MV-4-11 (cell line): ENCODE measurements at regions not wholly inside any gene's neighbourhood (a gene's known extent, or its start where the extent isn't known, plus 50 kb on each side); places are given as distances from the start of the nearest gene placed in this dataset.

ENCODE experiments used
- DNase-seq: peaks from one replicate; lab custom pipeline; 2025; lab: John Stamatoyannopoulos, UW

DNA sequence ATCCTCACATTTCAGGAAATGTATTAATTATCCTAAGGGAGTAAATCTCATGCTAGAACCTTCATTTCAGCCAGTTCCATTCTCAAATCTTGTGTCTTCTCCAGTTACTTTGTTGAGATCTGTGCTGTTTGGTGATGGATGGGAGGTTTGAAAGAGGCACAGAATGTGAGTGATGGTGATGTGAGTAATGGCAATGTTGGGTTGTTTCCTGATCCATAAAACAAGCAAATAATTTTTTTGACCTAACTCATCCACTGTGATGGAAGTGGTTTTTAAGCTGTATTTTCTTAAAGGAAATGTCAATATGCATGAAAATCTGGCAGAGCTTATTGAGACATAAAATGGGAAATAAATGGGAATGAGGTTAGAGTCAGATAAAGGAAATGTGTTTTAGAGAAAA is 214.7 kb downstream of the CHRM3 start:
- DNase-seq: no peak

DNA sequence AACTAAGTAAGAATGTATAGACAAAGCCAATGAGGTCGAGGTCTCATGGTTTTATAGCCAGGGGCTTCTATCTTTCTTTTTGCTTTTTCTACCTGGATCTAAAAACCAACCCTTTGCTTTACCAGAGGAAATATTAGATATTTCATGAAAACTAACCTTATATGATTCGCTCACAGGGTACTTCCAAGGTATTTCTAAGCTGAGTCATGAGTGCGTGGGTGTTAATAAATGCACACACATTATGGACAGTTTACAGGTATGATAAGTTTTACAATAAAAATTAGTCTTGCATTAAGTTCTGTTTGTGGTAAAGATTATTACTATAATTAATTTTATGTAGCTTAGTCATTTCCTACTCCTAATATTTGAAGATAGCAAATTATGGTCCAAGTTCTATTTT is 217.2 kb downstream of the CHRM3 start:
- DNase-seq: no peak

GRCh38 chr1:239606850-239607400 is 220.6 kb downstream of the CHRM3 start:
- DNase-seq: no peak

GRCh38 chr1:239608469-239608868 is 222.1 kb downstream of the CHRM3 start:
- no peak for DNase-seq

DNA sequence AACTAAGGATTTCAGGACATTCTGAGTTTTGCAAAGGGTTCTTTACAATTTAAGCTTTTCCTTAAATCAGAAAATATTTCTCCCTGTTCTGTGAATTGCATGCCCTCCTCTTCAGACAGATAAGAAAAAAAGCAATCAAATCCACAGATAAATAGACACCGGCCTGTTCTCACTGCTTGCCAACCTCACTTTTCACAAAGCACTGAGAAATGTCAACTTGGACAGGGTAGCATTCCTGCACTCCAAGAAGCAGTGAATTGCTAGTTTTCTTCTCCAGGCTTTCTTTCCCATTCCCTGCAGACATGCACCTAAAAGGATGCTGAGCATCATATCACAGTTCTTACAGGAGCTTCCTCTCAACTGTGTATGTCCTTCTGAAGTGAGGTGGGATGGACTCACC is 226.0 kb downstream of the CHRM3 start:
- DNase-seq: no peak

DNA sequence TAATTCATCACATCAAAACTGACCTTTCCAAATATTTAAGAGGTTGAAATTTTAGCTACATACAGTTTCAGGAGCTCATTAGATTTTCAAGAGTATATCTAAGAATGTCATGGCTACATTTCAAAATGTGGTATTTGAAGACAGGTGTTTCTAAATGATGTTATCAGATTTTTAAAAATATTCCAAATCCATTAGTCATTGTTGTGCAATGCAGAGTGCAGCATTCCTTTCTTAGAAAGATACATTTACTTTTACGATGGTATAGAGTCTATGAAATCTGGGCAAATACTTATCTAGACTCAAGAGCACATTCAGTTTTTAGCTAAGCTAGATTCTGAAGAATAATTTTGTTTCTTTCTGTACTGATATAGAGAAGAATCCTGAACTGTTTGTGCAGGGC is 230.3 kb downstream of the CHRM3 start:
- DNase-seq: no peak

DNA sequence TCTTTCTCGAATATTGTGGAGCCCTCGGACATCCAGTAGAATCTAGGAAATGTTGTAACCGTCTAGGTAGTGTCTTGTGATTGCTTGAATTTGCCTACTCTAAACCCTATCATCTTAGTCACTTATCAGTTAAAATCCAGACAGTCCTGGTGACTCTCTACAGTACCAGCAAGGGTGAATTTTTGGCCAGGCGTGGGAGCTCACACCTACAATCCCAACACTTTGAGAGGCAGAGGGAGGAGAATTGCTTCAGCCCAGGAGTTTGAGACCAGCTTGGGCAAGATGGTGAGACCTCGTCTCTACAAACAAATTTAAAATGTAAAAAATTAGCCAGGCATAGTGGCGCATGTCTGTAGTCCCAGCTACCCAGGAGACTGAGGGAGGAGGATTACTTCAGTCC is 230.9 kb downstream of the CHRM3 start:
- DNase-seq: no peak

DNA sequence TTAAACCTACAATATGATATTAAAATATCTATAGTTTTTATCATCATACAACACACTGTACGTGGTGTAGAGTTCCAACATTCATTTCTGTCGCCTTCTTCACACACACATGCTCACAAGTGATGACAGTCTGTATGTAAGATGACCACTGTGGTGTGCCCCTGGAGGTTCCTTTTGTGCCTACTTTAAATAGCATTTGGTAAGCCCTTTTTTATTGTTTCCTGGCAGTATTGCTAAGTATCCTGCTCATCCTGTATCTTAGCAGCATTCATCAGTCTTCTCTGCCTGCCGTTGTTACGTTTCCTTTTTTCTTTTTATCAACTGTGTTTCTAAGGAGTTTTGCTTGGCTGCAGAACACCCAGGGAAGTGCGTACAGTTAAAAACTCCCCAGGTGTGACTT is 231.4 kb downstream of the CHRM3 start:
- no peak for DNase-seq

DNA sequence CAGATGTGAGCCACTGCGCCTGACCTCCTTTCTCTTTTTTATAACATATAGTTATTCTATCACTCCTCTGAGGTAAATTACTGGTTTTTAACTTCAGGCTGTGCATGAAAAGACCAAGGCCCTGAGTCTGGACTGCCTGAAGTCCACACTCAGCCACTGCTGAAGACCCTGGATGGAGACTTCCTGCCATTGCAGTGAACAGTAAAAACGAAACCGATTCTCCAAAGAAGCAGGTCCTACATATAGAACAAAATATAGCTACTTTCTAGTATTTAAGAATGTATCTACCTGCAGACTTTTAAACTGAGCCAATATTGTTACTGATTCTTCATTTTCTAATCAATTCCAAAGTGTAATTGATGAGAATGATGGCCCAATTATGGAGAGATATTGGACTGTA is 232.8 kb downstream of the CHRM3 start:
- no peak for DNase-seq

- DNase-seq: no peak
Measured at GRCh38 chr1:239630767-239631166, 244.4 kb downstream of the CHRM3 start.

DNA sequence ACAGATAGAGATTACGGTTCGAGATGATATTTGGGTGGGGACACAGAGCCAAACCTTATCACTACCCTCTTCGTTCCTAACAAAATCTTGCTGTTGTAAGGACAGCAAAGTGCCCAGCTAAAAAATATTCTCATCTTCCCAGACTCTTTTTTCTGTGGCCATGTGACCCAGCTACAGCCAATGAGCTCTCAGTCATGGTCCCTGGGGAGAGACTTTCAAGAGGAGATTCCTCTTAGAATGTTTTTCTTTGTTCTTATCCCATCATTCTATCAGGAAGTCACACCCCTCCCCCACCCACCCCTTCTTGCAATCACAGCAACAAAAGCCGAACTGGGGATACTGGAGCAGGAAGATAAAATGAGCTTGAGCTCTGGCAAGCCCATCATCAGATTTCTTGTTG is 247.1 kb downstream of the CHRM3 start:
- no peak for DNase-seq

- no peak for DNase-seq
Measured at GRCh38 chr1:239635276-239635675, 248.9 kb downstream of the CHRM3 start.

DNA sequence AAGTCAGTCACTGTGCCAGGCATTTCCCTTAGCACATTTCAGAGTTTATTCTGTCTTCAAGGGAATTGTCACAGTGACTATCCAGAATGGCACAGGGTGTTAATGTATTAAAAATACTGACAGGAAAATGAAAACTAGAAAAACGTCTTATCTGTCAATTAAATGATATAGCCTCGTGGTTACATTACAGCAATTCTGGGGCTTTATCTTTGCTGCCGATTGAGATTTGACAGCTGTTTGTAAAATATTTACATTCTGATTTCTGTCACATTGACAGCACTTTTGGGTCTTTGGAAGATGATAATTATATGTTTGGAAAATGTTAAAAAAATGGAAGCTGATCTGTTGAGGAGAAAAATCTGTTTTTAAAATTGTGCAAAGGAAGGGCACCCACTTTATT is 250.0 kb downstream of the CHRM3 start:
- DNase-seq: no peak

DNA sequence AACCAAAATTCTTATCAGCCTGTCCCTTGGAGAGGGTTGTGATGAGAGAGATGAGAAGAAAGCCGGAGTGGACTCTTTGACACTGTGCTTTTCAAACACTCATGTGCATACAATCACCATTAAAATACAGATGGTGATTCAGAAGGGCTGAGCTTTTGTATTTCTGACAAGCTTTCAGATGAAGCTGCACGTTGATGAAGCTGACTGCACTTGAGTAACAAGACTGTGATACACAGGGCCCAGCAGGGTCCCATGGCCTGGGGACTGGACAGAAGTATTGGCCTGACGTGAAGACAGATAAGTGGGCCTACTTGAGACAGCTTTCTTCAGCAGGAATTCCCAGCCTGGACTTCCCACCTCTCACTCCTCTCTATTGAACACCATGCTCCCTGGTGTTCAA is 258.2 kb downstream of the CHRM3 start:
- no peak for DNase-seq

DNA sequence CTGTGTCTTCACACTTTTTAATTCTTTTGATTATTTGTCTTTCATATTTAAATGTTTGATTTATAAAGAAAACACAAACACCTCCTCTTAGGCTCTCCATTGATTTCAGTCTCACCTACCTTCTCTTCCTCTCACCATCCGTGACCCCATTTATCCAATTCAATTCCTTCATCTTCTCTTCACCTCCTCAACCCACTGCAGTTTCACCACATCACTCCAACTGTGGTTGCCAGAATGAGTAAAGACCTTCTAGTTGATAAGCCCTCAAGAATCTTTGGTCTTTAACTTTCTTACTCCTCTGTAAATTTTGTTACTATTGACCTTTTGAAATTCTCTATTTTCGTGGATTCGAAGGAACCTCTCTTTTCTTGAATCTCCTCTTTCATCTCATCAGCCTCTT is 260.7 kb downstream of the CHRM3 start:
- no peak for DNase-seq

GRCh38 chr1:239647964-239648632 is 261.7 kb downstream of the CHRM3 start:
- DNase-seq: no peak

GRCh38 chr1:239655023-239655422 is 268.7 kb downstream of the CHRM3 start:
- DNase-seq: peak; percentile 74

- no peak for DNase-seq
Measured at GRCh38 chr1:239657291-239657690, 270.9 kb downstream of the CHRM3 start.

- no peak for DNase-seq
Measured at GRCh38 chr1:239662950-239663349, 276.6 kb downstream of the CHRM3 start.

GRCh38 chr1:239672256-239672655 is 285.9 kb downstream of the CHRM3 start:
- DNase-seq: no peak

DNA sequence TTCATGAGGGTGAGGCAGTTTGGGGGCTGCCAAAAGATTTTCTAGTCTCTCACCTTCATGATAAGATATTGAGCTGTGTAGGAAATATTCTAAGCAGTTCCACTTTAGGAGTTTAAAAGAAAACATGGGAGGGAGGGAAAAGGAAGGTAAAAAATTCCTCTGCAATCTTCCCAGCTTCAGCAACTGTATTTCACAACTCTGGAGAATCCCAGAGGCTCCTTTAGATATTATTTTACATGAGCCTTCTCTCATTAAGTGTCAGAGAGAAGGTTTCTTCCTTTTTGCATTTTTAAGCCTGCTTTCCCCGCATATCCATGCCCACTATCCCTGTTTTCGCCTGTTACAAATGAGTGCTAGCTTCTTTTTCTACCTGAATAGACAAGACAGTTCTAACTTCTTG is 289.4 kb downstream of the CHRM3 start:
- DNase-seq: no peak

DNA sequence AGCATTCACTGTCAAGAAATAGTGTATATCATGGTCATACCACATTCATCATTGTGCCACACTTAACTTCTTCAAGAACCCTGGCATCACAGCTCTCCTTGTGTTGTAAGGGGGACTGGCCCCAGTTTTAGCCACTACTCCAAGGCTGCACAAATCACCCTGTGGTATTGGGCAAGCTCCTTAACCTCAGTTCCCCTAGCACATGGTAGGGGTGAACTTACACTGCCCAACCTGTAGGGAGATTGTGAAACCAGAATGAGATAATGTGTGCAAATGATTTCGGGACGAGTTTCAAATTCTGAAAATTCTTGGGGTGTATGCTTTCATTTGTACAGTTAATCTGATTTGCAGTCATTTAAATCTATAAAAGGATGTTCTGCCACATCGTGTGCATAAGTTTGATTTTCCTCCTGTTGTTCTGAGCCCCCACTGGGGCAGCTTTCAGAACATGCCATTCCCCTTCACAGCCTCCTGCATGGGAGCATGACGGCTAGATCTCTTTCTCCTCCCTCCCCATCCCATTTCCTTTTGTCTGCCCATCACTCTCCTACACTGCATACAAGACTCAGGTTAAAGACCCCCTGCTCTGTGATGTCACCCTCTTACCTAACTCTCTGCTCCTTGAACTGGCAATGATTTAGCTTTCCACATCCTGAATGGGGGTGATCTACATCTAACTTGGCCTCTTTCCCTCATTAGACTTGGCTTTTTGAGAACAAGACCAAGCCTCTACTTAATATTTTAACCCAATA is 290.3 kb downstream of the CHRM3 start:
- peak; percentile 54 for DNase-seq

GRCh38 chr1:239677362-239677761 is 291.0 kb downstream of the CHRM3 start:
- DNase-seq: no peak

DNA sequence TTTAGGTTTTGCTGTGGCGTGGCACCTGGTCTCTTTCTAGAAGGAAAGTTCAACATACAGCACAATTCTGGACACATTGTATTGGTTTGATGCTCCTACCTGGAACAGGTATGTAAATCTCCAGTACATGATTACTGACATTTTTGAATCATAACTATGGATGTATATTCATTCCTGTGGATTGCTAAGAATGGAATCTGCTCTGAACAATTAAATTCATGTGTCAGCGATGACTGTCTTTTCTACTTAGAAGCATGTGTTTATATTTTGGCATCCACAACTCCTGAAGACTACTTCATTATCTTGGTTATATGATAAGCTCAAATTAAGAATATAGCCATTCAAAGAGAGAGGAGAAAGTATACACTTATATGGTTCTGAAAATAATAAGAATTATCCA is 291.8 kb downstream of the CHRM3 start:
- no peak for DNase-seq
